ENCODE measurements at regions not wholly inside any gene's neighbourhood (a gene's known extent, or its start where the extent isn't known, plus 50 kb on each side); places are given as distances from the start of the nearest gene placed in this dataset.

DNA sequence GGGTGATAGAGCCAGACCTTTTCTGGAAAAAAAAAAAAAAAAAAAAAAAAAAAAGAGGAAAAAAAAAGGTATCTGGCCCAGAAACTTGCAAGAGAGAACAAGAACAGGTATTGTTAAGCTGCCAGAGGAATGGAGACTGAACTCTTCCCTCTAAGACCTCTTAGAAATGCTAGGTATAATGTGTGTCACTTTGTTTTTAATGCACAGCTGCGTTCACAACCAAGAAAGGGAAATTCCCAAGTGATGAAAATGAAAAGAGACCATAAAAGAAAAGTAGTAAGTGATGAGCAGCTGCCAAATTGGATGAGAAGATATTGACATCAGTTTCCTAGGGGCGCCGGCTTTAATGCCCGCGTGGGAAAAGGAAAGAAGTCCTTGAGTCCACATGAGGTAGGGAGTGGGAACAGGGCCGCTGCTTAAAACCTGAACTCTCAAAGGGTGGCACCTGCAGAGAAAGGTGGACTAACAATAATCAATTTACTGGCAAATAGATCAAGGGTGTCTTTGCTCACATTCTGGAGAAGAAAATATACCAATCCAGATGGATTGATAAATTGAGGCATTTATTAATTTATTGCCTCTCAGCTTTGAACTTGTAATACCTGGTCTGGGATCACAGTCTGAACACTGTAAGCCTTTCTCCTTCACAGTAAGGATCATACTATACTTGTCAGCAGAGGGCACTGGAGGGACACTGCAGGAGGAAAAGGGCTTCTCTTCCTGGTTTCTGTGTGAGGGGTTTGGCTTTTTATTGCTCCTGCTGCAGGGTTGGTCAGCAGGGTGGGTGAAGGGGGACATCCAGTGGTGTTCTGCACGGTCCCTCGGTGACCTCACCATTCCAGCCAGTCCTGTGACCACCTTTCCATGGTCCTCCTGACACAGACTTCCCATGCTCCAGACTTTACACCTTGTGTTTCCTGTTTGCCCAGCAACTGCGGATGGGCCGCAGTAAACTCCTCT lies 131.6 kb downstream of the AQP9 start:
- H3K4me3 ChIP-seq (ENCODE audit: low read depth, low read length): no peak overlapping the region
- DNase-seq (ENCODE audit: low read depth): peak; percentile 5

GRCh38 chr15:58271410-58271809 lies 133.2 kb downstream of the AQP9 start:
- no peak for DNase-seq (ENCODE audit: low read depth)
- no peak overlapping the region for H3K4me3 ChIP-seq (ENCODE audit: low read depth, low read length)

- H3K4me3 ChIP-seq (ENCODE audit: low read depth, low read length): no peak overlapping the region
- DNase-seq (ENCODE audit: low read depth): no peak
Measured at GRCh38 chr15:58273104-58273503, 134.9 kb downstream of the AQP9 start.

DNA sequence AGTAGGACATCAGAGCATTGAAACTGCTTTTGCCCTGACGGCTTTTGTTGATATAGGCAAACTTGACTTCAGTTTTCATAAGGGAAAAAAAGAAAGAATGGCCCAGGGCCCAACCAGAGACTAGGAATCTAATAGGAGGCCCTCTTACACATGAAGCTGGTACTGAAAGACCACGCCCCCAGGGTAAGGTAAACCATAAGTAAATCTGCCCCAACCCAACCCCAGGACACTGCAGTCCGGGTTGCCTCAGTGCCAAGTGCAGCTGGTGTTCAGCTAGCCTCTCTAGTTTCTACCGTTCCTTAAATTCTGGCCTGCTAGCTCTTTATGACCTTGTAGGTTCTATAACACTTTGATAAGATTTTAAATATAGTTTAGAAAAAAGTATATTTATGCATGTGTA lies 136.7 kb downstream of the AQP9 start:
- DNase-seq (ENCODE audit: low read depth): no peak
- no peak overlapping the region for H3K4me3 ChIP-seq (ENCODE audit: low read depth, low read length)

DNA sequence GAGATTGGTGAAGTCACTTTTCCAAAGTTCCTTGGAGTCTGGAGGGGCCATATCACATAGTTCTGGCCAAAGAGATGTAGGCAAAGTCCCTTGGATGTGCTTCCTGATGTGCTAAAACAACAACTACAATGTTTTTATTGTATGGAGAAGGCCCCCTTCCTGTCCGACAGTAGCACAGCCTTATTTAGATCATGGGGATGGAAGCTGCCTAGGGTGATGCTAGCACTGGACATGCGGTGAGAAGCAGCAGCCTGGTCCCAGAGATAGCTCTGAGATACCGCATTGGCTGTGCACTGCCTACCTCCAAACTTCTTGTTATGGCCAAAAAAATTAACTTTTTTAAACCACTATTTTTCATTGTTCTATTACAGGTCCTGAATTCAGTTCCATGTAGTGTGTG lies 137.6 kb downstream of the AQP9 start:
- DNase-seq (ENCODE audit: low read depth): no peak
- no peak overlapping the region for H3K4me3 ChIP-seq (ENCODE audit: low read depth, low read length)

DNA sequence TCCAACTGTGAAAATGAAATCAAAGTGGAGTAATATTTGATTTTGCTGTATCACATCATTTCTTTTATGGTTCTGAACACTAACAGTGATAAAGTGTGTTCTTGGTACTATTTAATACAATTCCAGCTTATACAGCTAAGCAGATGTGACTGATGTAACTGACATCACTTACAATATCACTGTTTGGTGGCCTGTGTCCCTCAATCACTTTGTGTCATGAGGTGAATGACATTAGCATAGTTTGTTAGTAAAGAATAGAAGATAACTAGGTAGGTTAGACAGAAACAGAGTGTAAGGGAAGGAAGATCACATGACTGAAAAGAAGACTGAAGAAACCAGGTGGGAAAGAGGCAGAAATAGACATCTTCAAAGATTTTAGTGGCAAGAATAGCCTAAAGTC lies 138.7 kb downstream of the AQP9 start:
- no peak for DNase-seq (ENCODE audit: low read depth)

DNA sequence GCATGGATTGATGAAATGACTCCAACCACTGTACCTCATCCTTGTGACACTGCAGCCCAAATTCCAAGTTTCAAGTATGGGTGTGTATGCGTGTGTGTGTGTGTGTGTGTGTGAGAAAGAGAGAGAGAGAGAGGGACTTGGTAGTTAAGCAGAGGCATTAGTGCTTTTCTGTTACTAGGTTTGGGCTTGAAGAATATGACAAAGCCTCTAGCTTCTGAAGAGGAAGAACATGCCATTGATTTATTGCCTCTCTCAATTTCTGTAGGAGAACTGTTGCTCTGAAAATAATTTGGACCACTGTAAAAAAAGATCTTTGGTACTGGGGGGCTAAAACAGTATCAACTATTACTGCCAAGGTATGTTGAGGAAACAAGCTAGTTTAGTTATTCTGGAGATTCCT lies 139.2 kb downstream of the AQP9 start:
- no peak for DNase-seq (ENCODE audit: low read depth)
- no peak overlapping the region for H3K4me3 ChIP-seq (ENCODE audit: low read depth, low read length)

More for the DNA sequence above, 138.7 kb downstream of the AQP9 start:
- H3K4me3 ChIP-seq (ENCODE audit: low read depth, low read length): no peak overlapping the region

GRCh38 chr15:58279106-58279505 lies 140.9 kb downstream of the AQP9 start:
- H3K4me3 ChIP-seq (ENCODE audit: low read depth, low read length): no peak overlapping the region

GRCh38 chr15:58279654-58280053 lies 141.5 kb downstream of the AQP9 start:
- DNase-seq (ENCODE audit: low read depth): no peak
- H3K4me3 ChIP-seq (ENCODE audit: low read depth, low read length): no peak overlapping the region

More at GRCh38 chr15:58279106-58279505, 140.9 kb downstream of the AQP9 start:
- no peak for DNase-seq (ENCODE audit: low read depth)

GRCh38 chr15:58282060-58282708 lies 144.0 kb downstream of the AQP9 start:
- DNase-seq (ENCODE audit: low read depth): no peak
- no peak overlapping the region for H3K4me3 ChIP-seq (ENCODE audit: low read depth, low read length)

GRCh38 chr15:58283302-58283701 lies 145.1 kb downstream of the AQP9 start:
- no peak for DNase-seq (ENCODE audit: low read depth)
- no peak overlapping the region for H3K4me3 ChIP-seq (ENCODE audit: low read depth, low read length)

DNA sequence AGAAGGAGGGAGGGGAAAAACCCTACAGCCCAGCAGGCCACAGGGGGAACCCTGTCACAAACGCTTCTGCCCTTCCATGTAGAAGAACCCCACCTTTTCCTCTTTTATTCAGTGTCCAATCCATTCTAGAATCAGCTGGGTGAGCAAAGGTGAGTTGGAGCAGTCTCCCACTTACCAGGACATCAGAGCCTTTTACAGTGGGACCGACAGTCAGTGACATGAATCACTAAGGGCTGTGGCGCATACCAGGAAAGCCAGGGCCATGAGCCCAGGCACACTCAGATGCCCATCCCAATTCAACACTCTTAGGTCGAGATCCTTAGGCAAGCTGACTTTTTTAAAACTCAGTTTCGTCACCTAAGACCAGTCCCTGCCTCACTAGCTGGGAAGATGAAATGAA lies 146.1 kb downstream of the AQP9 start:
- H3K4me3 ChIP-seq (ENCODE audit: low read depth, low read length): no peak overlapping the region
- no peak for DNase-seq (ENCODE audit: low read depth)

- no peak for DNase-seq (ENCODE audit: low read depth)
- H3K4me3 ChIP-seq (ENCODE audit: low read depth, low read length): no peak overlapping the region
Measured at GRCh38 chr15:58285212-58285920, 146.4 kb upstream of the LIPC start.

- no peak for DNase-seq (ENCODE audit: low read depth)
- no peak overlapping the region for H3K4me3 ChIP-seq (ENCODE audit: low read depth, low read length)
Measured at GRCh38 chr15:58285921-58286278, 145.9 kb upstream of the LIPC start.

- no peak overlapping the region for H3K4me3 ChIP-seq (ENCODE audit: low read depth, low read length)
- no peak for DNase-seq (ENCODE audit: low read depth)
Measured at GRCh38 chr15:58286523-58286922, 145.3 kb upstream of the LIPC start.

DNA sequence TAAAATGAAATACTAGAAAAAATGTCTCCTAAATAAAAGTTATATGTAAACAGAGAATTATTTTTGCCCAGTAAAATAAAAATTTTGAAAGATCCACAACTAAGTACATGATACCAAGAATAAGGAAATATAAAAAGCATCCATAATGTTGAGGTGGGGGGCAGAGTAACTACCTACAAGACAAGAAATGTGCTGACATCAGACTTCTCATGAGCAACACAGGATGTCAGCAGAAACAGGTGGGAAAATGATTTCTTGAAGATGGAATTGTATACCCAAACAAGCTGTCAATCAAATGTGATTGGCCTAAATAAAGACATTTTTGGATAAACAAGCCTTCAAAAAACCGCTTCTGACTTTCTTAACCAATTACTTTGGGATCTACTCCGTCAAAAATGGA lies 143.9 kb upstream of the LIPC start:
- H3K4me3 ChIP-seq (ENCODE audit: low read depth, low read length): no peak overlapping the region
- no peak for DNase-seq (ENCODE audit: low read depth)

GRCh38 chr15:58288592-58288991 lies 143.2 kb upstream of the LIPC start:
- no peak for DNase-seq (ENCODE audit: low read depth)
- H3K4me3 ChIP-seq (ENCODE audit: low read depth, low read length): no peak overlapping the region

- H3K4me3 ChIP-seq (ENCODE audit: low read depth, low read length): no peak overlapping the region
- no peak for DNase-seq (ENCODE audit: low read depth)
Measured at GRCh38 chr15:58291848-58292247, 139.9 kb upstream of the LIPC start.

DNA sequence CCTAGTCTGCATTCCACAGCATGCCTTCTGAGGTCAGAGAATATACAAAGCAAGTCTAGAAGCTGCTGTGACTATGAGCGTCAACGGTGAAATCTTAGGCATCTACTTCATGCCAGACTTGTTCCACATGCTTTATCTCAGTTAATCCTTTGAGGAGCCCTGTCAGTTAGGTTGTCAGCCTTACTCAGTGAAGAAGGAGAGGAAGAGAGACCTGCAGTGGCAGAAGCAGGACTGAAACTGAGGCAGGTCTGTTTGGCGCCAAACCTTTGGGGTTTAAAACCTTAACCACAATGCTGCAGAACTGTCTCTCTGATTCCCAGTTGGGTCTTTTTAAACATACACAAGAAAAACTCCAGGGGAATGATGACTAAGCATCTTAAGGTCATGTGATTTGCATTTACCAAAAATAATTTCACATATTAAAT lies 139.0 kb upstream of the LIPC start:
- H3K4me3 ChIP-seq (ENCODE audit: low read depth, low read length): no peak overlapping the region
- no peak for DNase-seq (ENCODE audit: low read depth)

Data from skeletal muscle cell (primary cell).